GM21619 (cell line): ENCODE measurements at regions not wholly inside any gene's neighbourhood (a gene's known extent, or its start where the extent isn't known, plus 50 kb on each side); places are given as distances from the start of the nearest gene placed in this dataset.
"Not testable (repeated sequence)": the region's sequence is repeated elsewhere in the genome, so short reads cannot be mapped to it uniquely, and the experiment has no call there.

Experiments
- ATAC-seq: cut with Tn5 transposase; IDR thresholded peaks from one replicate; pipeline ENCODE4 v1.9.1; 2021; ENCODE audit not compliant: unreplicated experiment

DNA sequence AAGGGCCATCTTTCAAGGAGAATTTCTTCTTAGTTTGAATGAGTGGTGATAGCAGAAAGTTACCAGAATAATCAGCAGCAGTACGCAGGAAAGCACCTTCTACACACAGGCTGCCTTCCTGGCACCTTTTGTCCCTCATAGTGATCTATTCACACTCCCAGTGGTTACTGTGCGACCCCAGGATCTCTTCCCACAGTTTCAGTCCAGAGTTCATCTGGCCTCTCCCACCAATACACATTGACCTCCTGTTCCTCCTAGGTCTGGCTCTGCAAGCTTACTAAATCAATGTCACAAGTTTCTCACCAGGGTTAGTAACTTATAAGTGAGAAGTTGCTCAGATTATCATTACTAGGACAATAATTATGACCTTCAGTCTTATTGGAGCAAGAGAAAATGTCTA is 99.1 kb upstream of the PIK3R1 start:
- ATAC-seq = no peak

- no peak for ATAC-seq
Measured at GRCh38 chr5:68115584-68115983, 100.0 kb upstream of the PIK3R1 start.

DNA sequence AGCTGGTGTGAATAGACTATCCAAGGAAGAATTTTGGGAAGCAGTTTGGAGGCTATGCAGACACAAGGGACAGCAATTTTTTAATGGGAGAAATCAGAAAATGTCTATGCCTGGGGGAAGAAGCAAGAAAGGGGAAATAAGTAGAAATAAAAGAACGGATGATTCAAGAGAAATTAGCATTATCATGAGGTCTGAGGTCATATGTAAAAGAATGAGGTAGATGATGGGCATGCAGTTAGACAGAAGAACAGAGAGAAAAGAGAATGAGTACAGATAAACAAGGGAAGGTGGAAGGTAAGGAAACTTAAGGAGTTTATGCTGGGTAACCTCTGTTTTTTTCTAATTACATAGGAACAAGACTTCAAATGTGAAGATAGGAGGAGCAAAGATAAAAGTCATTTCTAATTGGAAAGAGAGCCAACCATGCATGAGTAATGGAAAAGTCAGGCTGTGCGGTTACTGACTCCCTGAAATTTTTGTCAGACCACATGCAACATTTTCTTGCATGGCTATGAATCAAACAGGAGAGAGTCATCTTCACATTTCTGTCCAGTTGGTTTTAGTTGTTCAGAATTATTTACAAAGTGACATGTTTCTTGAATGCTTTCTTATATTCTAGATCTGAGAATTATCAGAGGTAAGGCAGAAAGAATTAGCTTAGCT is 101.0 kb upstream of the PIK3R1 start:
- no peak for ATAC-seq

- ATAC-seq = no peak
Measured at GRCh38 chr5:68112658-68113057, 102.9 kb upstream of the PIK3R1 start.

GRCh38 chr5:68110894-68111293 is 104.7 kb upstream of the PIK3R1 start:
- ATAC-seq = no peak

DNA sequence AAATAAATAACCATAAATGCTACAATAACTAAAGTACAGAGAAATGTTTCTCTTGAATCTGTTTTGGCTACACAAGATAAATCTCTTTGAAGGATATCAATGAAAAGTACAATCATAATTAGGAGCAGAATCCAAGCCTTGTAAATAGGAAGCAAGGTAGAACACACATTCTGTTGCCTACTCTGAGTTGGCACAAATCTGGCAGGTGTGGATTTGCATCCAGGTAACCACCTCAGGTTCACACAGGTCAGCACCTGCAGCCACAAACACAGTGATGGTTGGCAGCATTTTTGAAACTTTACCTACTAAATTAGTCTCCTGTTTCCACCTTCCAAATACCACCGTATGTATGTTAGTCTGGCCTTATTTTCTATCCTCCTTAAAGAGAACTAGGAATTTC is 105.3 kb upstream of the PIK3R1 start:
- ATAC-seq = no peak

DNA sequence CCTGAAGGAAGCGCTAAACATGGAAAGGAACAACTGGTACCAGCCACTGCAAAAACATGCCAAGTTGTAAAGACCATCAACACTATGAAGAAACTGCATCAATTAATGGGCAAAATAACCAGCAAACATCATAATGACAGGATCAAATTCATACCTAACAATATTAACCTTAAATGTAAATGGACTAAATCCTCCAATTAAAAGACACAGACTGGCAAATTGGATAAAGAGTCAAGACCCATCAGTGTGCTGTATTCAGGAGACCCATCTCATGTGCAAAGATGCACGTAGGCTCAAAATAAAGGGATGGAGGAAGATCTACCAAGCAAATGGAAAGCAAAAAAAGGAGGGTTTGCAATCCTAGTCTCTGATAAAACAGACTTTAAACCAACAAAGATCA is 111.3 kb upstream of the PIK3R1 start:
- not testable (repeated sequence) for ATAC-seq

- not testable (repeated sequence) for ATAC-seq
Measured at GRCh38 chr5:68103297-68103696, 112.3 kb upstream of the PIK3R1 start.

GRCh38 chr5:68099327-68099726 is 116.2 kb upstream of the PIK3R1 start:
- no peak for ATAC-seq

DNA sequence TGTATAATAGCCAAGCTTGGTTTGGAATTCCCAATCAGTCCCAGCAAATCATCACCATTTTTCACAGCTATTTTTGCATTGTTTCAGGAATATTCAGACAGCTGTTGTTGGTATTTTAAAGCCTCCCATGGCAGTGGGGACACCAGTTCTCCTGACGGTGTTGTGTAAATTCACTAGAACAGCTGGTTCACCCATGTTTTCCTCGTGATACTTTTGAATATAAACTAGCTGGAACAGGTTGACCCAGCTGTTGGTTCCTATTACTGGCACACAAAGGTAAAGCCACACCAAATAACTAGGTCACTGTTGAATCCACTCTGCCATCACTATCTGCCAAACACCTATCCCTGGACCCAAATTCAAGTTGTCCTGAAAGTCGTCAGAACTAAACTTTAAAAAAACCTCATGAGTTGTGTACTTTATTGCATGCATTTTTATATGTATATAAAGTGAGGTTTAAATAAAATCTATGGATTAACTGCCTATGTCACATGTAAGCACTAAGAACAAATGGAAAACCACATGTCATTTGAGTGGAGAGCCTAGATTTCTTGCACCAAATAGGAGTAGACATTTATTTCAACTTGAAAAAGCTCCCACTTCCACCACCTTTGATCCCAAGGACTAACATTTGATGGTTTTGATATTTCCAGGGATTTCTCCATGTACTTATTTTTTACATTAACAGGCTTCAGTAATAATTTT is 121.9 kb upstream of the PIK3R1 start:
- ATAC-seq = no peak

- no peak for ATAC-seq
Measured at GRCh38 chr5:68088302-68088701, 127.3 kb upstream of the PIK3R1 start.

DNA sequence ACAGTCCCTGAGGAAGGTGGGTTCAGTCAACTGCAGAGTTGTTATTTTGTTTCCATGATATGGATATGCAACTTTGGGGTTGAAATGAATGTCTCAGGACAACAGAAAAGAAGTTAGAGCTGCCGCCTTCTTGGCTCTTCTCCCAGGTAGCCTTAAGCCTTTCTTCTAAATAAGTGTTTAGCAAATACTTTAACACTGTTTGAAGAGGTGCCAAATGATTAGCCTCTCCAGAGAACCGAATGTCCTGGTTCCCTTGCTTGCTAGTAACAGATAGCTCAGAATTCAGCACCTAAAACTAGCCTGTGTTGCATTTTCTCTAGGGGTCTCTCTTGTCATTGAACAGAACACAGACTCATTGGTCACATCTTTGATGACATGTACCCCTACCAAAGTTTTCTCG is 127.7 kb upstream of the PIK3R1 start:
- ATAC-seq = no peak

GRCh38 chr5:68086857-68087256 is 128.7 kb upstream of the PIK3R1 start:
- ATAC-seq = no peak

DNA sequence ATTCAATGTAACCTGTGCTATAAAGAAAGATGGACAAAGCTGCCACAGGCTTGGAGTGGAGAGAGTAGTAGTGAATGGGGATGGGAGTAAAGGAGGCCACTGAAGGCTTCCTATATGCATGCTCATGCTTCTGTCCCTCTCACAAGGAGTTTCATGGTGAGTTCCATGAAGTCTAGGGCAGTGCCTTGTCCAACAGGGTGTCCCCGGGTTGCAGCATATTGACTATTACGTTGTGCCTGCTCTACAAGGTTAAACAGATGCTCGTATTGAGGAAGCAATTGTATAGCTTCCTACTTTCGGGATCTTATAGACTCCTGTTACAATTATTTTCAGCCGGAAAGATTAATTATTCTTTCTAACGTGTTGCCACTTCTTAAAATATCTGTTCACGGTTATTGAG is 129.1 kb upstream of the PIK3R1 start:
- ATAC-seq = no peak

- ATAC-seq = no peak
Measured at GRCh38 chr5:68084396-68084795, 131.2 kb upstream of the PIK3R1 start.

DNA sequence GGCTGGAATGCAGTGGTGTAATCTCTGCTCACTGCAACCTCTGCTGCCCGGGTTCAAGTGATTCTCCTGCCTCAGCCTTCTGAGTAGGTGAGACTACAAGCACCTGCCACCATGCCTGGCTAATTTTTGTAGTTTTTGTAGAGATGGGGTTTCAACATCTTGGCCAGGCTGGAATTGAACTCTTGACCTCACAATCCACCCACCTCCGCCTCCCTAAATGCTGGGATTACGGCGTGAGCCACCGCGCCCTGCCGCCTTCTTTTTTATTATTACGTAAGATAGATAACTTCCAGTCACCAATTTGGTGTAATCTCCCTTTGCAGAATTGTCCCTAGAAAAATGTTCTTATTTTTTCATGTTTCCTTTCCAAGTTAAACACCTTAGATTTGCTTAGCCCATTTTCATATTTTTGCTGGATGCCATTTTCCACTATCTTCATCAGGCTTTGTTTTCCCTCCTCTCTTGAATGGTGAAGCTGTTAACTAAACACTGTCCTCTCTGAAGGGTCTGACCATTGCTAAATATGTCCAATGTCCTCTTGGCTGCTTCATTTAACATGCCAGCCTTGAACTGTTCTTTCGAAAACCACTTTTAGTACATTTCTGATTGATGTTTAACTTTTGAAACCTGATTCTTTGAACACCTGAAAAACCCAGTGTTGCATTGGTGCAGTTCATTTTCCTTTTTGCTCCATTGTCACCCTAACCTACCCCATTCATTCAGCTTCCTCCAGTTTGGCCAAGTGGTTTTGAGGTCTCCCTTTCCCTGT is 135.1 kb upstream of the PIK3R1 start:
- ATAC-seq = no peak

- no peak for ATAC-seq
Measured at GRCh38 chr5:68077349-68077894, 138.1 kb upstream of the PIK3R1 start.

- no peak for ATAC-seq
Measured at GRCh38 chr5:68074633-68075032, 140.9 kb upstream of the PIK3R1 start.

GRCh38 chr5:68074048-68074632 is 141.4 kb upstream of the PIK3R1 start:
- no peak for ATAC-seq

- no peak for ATAC-seq
Measured at GRCh38 chr5:68071736-68072135, 143.8 kb upstream of the PIK3R1 start.

- ATAC-seq = no peak
Measured at GRCh38 chr5:68071282-68071632, 144.3 kb upstream of the PIK3R1 start.
